ENCODE measurements at regions not wholly inside any gene's neighbourhood (a gene's known extent, or its start where the extent isn't known, plus 50 kb on each side); places are given as distances from the start of the nearest gene placed in this dataset.

GRCh38 chr18:38972571-38972970 is 1407.0 kb upstream of the CELF4 start:
- DNase-seq: no peak

GRCh38 chr18:38971881-38972280 is 1406.3 kb upstream of the CELF4 start:
- DNase-seq: no peak

- DNase-seq: no peak
These were observed 1401.2 kb upstream of the CELF4 start for GRCh38 chr18:38966841-38967240.

- DNase-seq: no peak
These were observed 1398.5 kb upstream of the CELF4 start for GRCh38 chr18:38963943-38964660.

GRCh38 chr18:38961880-38962279 is 1396.3 kb upstream of the CELF4 start:
- DNase-seq: no peak

GRCh38 chr18:38957736-38958135 is 1392.1 kb upstream of the CELF4 start:
- DNase-seq: no peak

- no peak for DNase-seq
These were observed 1390.5 kb upstream of the CELF4 start for GRCh38 chr18:38956068-38956467.

- no peak for DNase-seq
These were observed 1386.0 kb upstream of the CELF4 start for GRCh38 chr18:38951633-38952032.

- DNase-seq: no peak
These were observed 1382.8 kb upstream of the CELF4 start for GRCh38 chr18:38948436-38948835.

GRCh38 chr18:38944446-38945024 is 1378.9 kb upstream of the CELF4 start:
- no peak for DNase-seq

GRCh38 chr18:38941711-38942561 is 1376.3 kb upstream of the CELF4 start:
- no peak for DNase-seq

GRCh38 chr18:38940863-38941531 is 1375.4 kb upstream of the CELF4 start:
- DNase-seq: no peak

- DNase-seq: no peak
These were observed 1374.9 kb upstream of the CELF4 start for GRCh38 chr18:38940475-38940862.

GRCh38 chr18:38933910-38934510 is 1368.4 kb upstream of the CELF4 start:
- DNase-seq: no peak

- DNase-seq: no peak
These were observed 1367.7 kb upstream of the CELF4 start for GRCh38 chr18:38933322-38933721.

GRCh38 chr18:38932752-38933151 is 1367.2 kb upstream of the CELF4 start:
- DNase-seq: no peak

- DNase-seq: no peak
These were observed 1366.1 kb upstream of the CELF4 start for GRCh38 chr18:38931754-38932050.

GRCh38 chr18:38930881-38931753 is 1365.5 kb upstream of the CELF4 start:
- DNase-seq: no peak

GRCh38 chr18:38923540-38923939 is 1357.9 kb upstream of the CELF4 start:
- no peak for DNase-seq

GRCh38 chr18:38923126-38923525 is 1357.5 kb upstream of the CELF4 start:
- DNase-seq: no peak

GRCh38 chr18:38909972-38910371 is 1344.4 kb upstream of the CELF4 start:
- no peak for DNase-seq

GRCh38 chr18:38902796-38903195 is 1337.2 kb upstream of the CELF4 start:
- DNase-seq: no peak

Measured in NCI-H1694 (cell line).